SK-N-SH treated with all-trans-retinoic acid at 6 μM for 48 hours (cell line): ENCODE measurements at regions not wholly inside any gene's neighbourhood (a gene's known extent, or its start where the extent isn't known, plus 50 kb on each side); places are given as distances from the start of the nearest gene placed in this dataset.
"Not testable (repeated sequence)": the region's sequence is repeated elsewhere in the genome, so short reads cannot be mapped to it uniquely, and the experiment has no call there.

Experiments used
- ATAC-seq: fragments of 200-7000 bp; cut with Tn5 transposase; 3 replicates; pipeline ENCODE4 v1.9.1; 2020; ENCODE audit warnings: mild to moderate bottlenecking, moderate library complexity
- ARNTL ChIP-seq: fragments of 450-650 bp; formaldehyde crosslinking; IDR thresholded peaks from 2 replicates; pipeline ENCODE4 v1.5.0; 2020; ENCODE audit warnings: low read depth, mild to moderate bottlenecking, moderate library complexity, borderline replicate concordance
- BACH2 ChIP-seq: fragments of 250-450 bp; sonication (Bioruptor Pico); IDR thresholded peaks from 2 replicates; pipeline ENCODE4 v1.9.0; 2021; ENCODE audit warnings: mild to moderate bottlenecking, borderline replicate concordance
- CSDC2 ChIP-seq: fragments of 250-450 bp; sonication (Bioruptor Pico); IDR thresholded peaks from 2 replicates; pipeline ENCODE4 v1.5.0; 2020; ENCODE audit warnings: mild to moderate bottlenecking, moderate library complexity
- GLIS3 ChIP-seq: fragments of 250-450 bp; sonication (Bioruptor Pico); IDR thresholded peaks from 2 replicates; pipeline ENCODE4 v1.5.0; 2020; ENCODE audit warnings: mild to moderate bottlenecking, moderate library complexity
- ISL1 ChIP-seq: fragments of 250-450 bp; sonication (Bioruptor Pico); IDR thresholded peaks from 2 replicates; pipeline ENCODE4 v2.1.2; 2022; ENCODE audit warnings: mild to moderate bottlenecking, moderate library complexity
- OSR1 ChIP-seq: fragments of 250-450 bp; sonication (Bioruptor Pico); IDR thresholded peaks from 2 replicates; pipeline ENCODE4 v1.8.0; 2022; ENCODE audit warnings: moderate library complexity, mild to moderate bottlenecking, inconsistent platforms
- PPARA ChIP-seq: fragments of 250-450 bp; sonication (Bioruptor Pico); IDR thresholded peaks from 2 replicates; pipeline ENCODE4 v1.5.0; 2020; ENCODE audit warnings: mild to moderate bottlenecking, borderline replicate concordance
- RARB ChIP-seq: fragments of 250-450 bp; sonication (Bioruptor Pico); IDR thresholded peaks from 2 replicates; pipeline ENCODE4 v1.8.0; 2021; ENCODE audit warnings: mild to moderate bottlenecking, moderate library complexity
- SNAI2 ChIP-seq: fragments of 250-450 bp; sonication (Bioruptor Pico); IDR thresholded peaks from 2 replicates; pipeline ENCODE4 v1.5.0; 2020; ENCODE audit warnings: mild to moderate bottlenecking, moderate library complexity
- TCF4 ChIP-seq: fragments of 250-450 bp; sonication (Bioruptor Pico); IDR thresholded peaks from 2 replicates; pipeline ENCODE4 v1.8.0; 2021; ENCODE audit warnings: mild to moderate bottlenecking, moderate library complexity, borderline replicate concordance
- TOX ChIP-seq: fragments of 250-450 bp; sonication (Bioruptor Pico); IDR thresholded peaks from 2 replicates; pipeline ENCODE4 v1.8.0; 2021; ENCODE audit warnings: mild to moderate bottlenecking, moderate library complexity, borderline replicate concordance
- ZC3H10 ChIP-seq: fragments of 250-450 bp; sonication (Bioruptor Pico); IDR thresholded peaks from 2 replicates; pipeline ENCODE4 v1.5.1; 2021; ENCODE audit warnings: mild to moderate bottlenecking, moderate library complexity
- ZFP3 ChIP-seq: fragments of 250-450 bp; sonication (Bioruptor Pico); IDR thresholded peaks from 2 replicates; pipeline ENCODE4 v1.5.0; 2020; ENCODE audit warnings: mild to moderate bottlenecking, moderate library complexity
- ZFP30 ChIP-seq: fragments of 450-650 bp; formaldehyde crosslinking; IDR thresholded peaks from 2 replicates; pipeline ENCODE4 v1.5.0; 2022; ENCODE audit warnings: mild to moderate bottlenecking, moderate library complexity
- ZNF70 ChIP-seq: fragments of 450-650 bp; formaldehyde crosslinking; IDR thresholded peaks from 2 replicates; pipeline ENCODE4 v1.5.0; 2020; ENCODE audit warnings: mild to moderate bottlenecking, moderate library complexity
- ZNF8 ChIP-seq: fragments of 450-650 bp; formaldehyde crosslinking; IDR thresholded peaks from 2 replicates; pipeline ENCODE4 v1.5.0; 2020; ENCODE audit warnings: mild to moderate bottlenecking, moderate library complexity
- TF ChIP-seq, protein P1 (sequence below): fragments of 250-450 bp; sonication (Bioruptor Pico); IDR thresholded peaks from 2 replicates; pipeline ENCODE4 v1.5.1; 2020; ENCODE audit warnings: low read depth, mild to moderate bottlenecking, moderate library complexity
- TF ChIP-seq, protein P2 (sequence below): fragments of 250-450 bp; sonication (Bioruptor Pico); IDR thresholded peaks from 2 replicates; pipeline ENCODE4 v1.8.0; 2021; ENCODE audit warnings: low read depth, mild to moderate bottlenecking, moderate library complexity, borderline replicate concordance
- TF ChIP-seq, protein P3 (sequence below): fragments of 250-450 bp; sonication (Bioruptor Pico); IDR thresholded peaks from 2 replicates; pipeline ENCODE4 v1.5.0; 2020; ENCODE audit warnings: mild to moderate bottlenecking, moderate library complexity
- TF ChIP-seq, protein P4 (sequence below): fragments of 250-450 bp; sonication (Bioruptor Pico); IDR thresholded peaks from 2 replicates; pipeline ENCODE4 v1.5.1; 2021; ENCODE audit warnings: mild to moderate bottlenecking, moderate library complexity

DNA sequence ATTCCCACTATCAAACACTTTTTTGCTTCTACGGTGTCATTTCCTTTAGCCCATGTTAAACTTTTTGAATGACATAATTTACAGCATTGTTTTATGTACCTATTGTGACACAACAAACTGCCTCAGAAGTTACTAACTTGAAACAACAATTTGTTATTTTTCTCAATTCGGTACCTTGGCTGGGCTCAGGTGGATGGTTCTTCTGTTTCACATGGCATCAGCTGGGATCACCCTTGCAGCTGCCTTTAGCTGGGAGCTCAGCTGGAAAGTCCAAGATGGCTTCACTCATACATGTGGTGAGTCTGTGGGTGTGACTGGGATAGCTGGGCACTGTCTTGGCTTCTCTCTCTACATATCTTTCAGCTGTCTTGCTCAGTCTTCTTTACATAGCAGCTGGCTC lies 156.0 kb downstream of the GXYLT1 start:
- ATAC-seq = no peak
- TF ChIP-seq, protein P1, sequence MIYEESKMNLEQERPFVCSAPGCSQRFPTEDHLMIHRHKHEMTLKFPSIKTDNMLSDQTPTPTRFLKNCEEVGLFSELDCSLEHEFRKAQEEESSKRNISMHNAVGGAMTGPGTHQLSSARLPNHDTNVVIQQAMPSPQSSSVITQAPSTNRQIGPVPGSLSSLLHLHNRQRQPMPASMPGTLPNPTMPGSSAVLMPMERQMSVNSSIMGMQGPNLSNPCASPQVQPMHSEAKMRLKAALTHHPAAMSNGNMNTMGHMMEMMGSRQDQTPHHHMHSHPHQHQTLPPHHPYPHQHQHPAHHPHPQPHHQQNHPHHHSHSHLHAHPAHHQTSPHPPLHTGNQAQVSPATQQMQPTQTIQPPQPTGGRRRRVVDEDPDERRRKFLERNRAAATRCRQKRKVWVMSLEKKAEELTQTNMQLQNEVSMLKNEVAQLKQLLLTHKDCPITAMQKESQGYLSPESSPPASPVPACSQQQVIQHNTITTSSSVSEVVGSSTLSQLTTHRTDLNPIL (CRISPR knock-in tag) = no peak
- TF ChIP-seq SNAI2 (CRISPR knock-in tag) = no peak
- no peak for TF ChIP-seq RARB
- TF ChIP-seq OSR1 = no peak
- TF ChIP-seq ARNTL (CRISPR knock-in tag) = no peak
- TF ChIP-seq, protein P2, sequence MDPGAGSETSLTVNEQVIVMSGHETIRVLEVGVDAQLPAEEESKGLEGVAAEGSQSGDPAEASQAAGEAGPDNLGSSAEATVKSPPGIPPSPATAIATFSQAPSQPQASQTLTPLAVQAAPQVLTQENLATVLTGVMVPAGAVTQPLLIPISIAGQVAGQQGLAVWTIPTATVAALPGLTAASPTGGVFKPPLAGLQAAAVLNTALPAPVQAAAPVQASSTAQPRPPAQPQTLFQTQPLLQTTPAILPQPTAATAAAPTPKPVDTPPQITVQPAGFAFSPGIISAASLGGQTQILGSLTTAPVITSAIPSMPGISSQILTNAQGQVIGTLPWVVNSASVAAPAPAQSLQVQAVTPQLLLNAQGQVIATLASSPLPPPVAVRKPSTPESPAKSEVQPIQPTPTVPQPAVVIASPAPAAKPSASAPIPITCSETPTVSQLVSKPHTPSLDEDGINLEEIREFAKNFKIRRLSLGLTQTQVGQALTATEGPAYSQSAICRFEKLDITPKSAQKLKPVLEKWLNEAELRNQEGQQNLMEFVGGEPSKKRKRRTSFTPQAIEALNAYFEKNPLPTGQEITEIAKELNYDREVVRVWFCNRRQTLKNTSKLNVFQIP (CRISPR knock-in tag) = no peak
- TF ChIP-seq, protein P3, sequence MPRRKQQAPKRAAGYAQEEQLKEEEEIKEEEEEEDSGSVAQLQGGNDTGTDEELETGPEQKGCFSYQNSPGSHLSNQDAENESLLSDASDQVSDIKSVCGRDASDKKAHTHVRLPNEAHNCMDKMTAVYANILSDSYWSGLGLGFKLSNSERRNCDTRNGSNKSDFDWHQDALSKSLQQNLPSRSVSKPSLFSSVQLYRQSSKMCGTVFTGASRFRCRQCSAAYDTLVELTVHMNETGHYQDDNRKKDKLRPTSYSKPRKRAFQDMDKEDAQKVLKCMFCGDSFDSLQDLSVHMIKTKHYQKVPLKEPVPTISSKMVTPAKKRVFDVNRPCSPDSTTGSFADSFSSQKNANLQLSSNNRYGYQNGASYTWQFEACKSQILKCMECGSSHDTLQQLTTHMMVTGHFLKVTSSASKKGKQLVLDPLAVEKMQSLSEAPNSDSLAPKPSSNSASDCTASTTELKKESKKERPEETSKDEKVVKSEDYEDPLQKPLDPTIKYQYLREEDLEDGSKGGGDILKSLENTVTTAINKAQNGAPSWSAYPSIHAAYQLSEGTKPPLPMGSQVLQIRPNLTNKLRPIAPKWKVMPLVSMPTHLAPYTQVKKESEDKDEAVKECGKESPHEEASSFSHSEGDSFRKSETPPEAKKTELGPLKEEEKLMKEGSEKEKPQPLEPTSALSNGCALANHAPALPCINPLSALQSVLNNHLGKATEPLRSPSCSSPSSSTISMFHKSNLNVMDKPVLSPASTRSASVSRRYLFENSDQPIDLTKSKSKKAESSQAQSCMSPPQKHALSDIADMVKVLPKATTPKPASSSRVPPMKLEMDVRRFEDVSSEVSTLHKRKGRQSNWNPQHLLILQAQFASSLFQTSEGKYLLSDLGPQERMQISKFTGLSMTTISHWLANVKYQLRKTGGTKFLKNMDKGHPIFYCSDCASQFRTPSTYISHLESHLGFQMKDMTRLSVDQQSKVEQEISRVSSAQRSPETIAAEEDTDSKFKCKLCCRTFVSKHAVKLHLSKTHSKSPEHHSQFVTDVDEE = no peak
- TF ChIP-seq ZNF8 (CRISPR knock-in tag) = no peak
- TF ChIP-seq TOX (CRISPR knock-in tag) = no peak
- no peak for TF ChIP-seq ZFP30 (CRISPR knock-in tag)
- no peak for TF ChIP-seq ISL1
- no peak for TF ChIP-seq BACH2 (CRISPR knock-in tag)
- TF ChIP-seq GLIS3 (CRISPR knock-in tag) = no peak
- TF ChIP-seq, all 23 proteins: peak for 0

DNA sequence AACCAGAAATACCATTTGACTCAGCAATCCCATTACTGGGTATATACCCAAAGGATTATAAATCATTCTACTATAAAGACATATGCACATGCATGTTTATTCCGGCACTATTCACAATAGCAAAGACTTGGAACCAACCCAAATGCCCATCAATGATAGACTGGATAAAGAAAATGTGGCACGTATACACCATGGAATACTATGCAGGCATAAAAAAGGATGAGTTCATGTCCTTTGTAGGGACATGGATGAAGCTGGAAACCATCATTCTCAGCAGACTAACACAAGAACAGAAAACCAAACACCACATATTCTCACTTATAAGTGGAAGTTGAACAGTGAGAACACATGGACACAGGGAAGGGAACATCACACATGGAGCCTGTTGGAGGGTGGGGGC lies 158.2 kb downstream of the GXYLT1 start:
- not testable (repeated sequence) for ATAC-seq

DNA sequence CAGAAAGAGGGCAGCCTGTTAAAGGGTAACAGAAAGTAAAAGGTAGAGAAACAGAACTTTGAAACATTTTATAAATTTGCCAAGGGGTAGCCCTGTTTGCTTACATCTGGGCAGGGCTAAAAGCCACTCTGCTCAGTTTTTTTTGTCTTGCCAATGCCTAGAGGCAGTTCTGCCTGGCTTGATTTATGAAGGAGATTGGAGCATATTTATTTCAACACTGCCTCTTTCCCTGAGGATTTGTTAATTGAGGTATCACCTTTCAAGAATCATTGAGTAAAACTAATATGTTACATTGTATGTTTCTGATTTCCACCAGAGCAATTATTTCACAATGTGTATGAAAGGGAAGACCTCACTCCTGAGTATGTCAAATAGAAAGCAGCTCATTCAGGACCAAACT lies 160.8 kb downstream of the GXYLT1 start:
- no peak for ATAC-seq
- TF ChIP-seq, protein P4, sequence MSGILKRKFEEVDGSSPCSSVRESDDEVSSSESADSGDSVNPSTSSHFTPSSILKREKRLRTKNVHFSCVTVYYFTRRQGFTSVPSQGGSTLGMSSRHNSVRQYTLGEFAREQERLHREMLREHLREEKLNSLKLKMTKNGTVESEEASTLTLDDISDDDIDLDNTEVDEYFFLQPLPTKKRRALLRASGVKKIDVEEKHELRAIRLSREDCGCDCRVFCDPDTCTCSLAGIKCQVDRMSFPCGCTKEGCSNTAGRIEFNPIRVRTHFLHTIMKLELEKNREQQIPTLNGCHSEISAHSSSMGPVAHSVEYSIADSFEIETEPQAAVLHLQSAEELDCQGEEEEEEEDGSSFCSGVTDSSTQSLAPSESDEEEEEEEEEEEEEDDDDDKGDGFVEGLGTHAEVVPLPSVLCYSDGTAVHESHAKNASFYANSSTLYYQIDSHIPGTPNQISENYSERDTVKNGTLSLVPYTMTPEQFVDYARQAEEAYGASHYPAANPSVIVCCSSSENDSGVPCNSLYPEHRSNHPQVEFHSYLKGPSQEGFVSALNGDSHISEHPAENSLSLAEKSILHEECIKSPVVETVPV (CRISPR knock-in tag) = no peak
- TF ChIP-seq OSR1 (no peak), ZC3H10 (CRISPR knock-in tag) (no peak), SNAI2 (CRISPR knock-in tag) (no peak), RARB (no peak), PPARA (CRISPR knock-in tag) (no peak), ZFP3 (CRISPR knock-in tag) (no peak), TOX (CRISPR knock-in tag) (no peak), ZNF70 (CRISPR knock-in tag) (no peak), GLIS3 (CRISPR knock-in tag) (no peak), TCF4 (no peak), CSDC2 (CRISPR knock-in tag) (no peak), ISL1 (no peak), BACH2 (CRISPR knock-in tag) (no peak)
- TF ChIP-seq, protein P3 = no peak
- TF ChIP-seq, protein P1 (CRISPR knock-in tag) = no peak
